ENCODE measurements at regions not wholly inside any gene's neighbourhood (a gene's known extent, or its start where the extent isn't known, plus 50 kb on each side); places are given as distances from the start of the nearest gene placed in this dataset.

- DNase-seq, result no peak
- Mint-ChIP-seq H3K27ac (no peak overlapping the region), H3K36me3 (ENCODE audit: low read depth) (no peaks in the 10 kb centered on the region), H3K4me3 (no peak overlapping the region), H3K27me3 (ENCODE audit: insufficient read depth) (peaks cover 2% of the 10 kb centered on the region; the same call in 1 of the 2 replicates), H3K4me1 (ENCODE audit: low read depth) (no peaks in the 10 kb centered on the region), H3K9me3 (peaks cover 5% of the 10 kb centered on the region; the same call in 1 of the 2 replicates)
- TF ChIP-seq CTCF (IDR thresholded peaks at IDR 0.05), result no peak
Measured at GRCh38 chr12:126905752-126906151, 1361.2 kb upstream of the TMEM132C start.

- H3K36me3 Mint-ChIP-seq (ENCODE audit: low read depth), result no peaks in the 10 kb centered on the region
- H3K27me3 Mint-ChIP-seq (ENCODE audit: insufficient read depth), result peaks cover 2% of the 10 kb centered on the region; the same call in 1 of the 2 replicates
- peaks cover 5% of the 10 kb centered on the region; the same call in 1 of the 2 replicates for H3K9me3 Mint-ChIP-seq
- H3K27ac Mint-ChIP-seq, result no peak overlapping the region
- no peak for TF ChIP-seq CTCF (IDR thresholded peaks at IDR 0.05)
- H3K4me3 Mint-ChIP-seq, result no peak overlapping the region
- H3K4me1 Mint-ChIP-seq (ENCODE audit: low read depth), result no peaks in the 10 kb centered on the region
- no peak for DNase-seq
Measured at GRCh38 chr12:126907900-126908764, 1358.8 kb upstream of the TMEM132C start.

GRCh38 chr12:126908765-126909142 is 1358.2 kb upstream of the TMEM132C start:
- Mint-ChIP-seq H3K36me3 (ENCODE audit: low read depth) (no peaks in the 10 kb centered on the region), H3K27me3 (ENCODE audit: insufficient read depth) (peaks cover 2% of the 10 kb centered on the region; the same call in 1 of the 2 replicates), H3K4me3 (no peak overlapping the region), H3K4me1 (ENCODE audit: low read depth) (no peaks in the 10 kb centered on the region), H3K27ac (no peak overlapping the region), H3K9me3 (peaks cover 5% of the 10 kb centered on the region; the same call in 1 of the 2 replicates)
- no peak for TF ChIP-seq CTCF (IDR thresholded peaks at IDR 0.05)
- DNase-seq, result no peak

DNA sequence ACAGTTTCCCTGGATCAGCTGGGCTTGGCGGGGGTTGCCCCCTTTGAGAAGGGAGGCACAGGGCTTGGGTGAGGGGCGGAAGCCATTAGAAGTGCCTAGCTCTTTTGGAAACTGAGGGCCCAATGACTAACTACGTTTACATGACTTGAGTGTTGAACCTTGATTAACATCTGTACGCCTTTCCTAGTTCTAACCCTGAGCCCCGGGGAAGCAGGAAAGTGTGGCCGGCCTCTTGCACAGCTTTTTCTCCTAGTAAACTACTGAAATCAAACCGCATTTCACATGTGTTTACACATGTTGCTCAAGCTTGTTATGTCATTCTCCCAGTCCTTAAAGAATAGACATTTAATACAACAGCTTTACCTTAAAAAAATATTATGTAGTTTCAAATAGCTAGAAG is 1356.4 kb upstream of the TMEM132C start:
- no peak for TF ChIP-seq CTCF (IDR thresholded peaks at IDR 0.05)
- H3K9me3 Mint-ChIP-seq, result peaks cover 4% of the 10 kb centered on the region; the same call in 1 of the 2 replicates
- no peak overlapping the region for H3K27ac Mint-ChIP-seq
- H3K27me3 Mint-ChIP-seq (ENCODE audit: insufficient read depth), result peaks cover 2% of the 10 kb centered on the region; the same call in 1 of the 2 replicates
- DNase-seq, result no peak
- no peak overlapping the region for H3K4me3 Mint-ChIP-seq
- no peaks in the 10 kb centered on the region for H3K4me1 Mint-ChIP-seq (ENCODE audit: low read depth)
- H3K36me3 Mint-ChIP-seq (ENCODE audit: low read depth), result no peaks in the 10 kb centered on the region

GRCh38 chr12:126912111-126912510 is 1354.9 kb upstream of the TMEM132C start:
- no peaks in the 10 kb centered on the region for H3K4me1 Mint-ChIP-seq (ENCODE audit: low read depth)
- DNase-seq, result no peak
- H3K27ac Mint-ChIP-seq, result no peak overlapping the region
- no peaks in the 10 kb centered on the region for H3K36me3 Mint-ChIP-seq (ENCODE audit: low read depth)
- H3K9me3 Mint-ChIP-seq, result no peaks in the 10 kb centered on the region
- no peak overlapping the region for H3K4me3 Mint-ChIP-seq
- TF ChIP-seq CTCF (IDR thresholded peaks at IDR 0.05), result no peak
- peaks cover 2% of the 10 kb centered on the region; the same call in 1 of the 2 replicates for H3K27me3 Mint-ChIP-seq (ENCODE audit: insufficient read depth)
